ENCODE measurements at regions not wholly inside any gene's neighbourhood (a gene's known extent, or its start where the extent isn't known, plus 50 kb on each side); places are given as distances from the start of the nearest gene placed in this dataset.

DNA sequence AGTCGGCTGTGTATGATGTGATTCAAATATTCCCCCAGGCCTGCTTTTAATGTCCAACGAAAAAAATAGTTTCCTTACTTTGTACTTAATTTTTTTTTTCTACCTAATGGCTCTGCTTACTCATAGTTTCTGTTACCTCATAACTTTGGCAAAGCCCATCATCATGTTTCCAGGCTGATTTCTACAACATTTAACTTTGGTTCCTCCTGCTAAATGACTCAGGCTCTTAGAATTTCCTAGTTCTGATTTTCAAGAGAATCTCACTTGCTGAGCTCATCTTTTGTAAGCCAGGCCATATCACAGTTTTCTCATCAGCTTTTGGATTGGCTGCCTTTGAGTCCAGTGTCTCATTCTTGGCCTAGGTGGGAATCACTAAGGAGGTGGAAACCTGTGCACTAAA is 323.1 kb downstream of the HDGFL1 start:
- TF ChIP-seq, protein P1, sequence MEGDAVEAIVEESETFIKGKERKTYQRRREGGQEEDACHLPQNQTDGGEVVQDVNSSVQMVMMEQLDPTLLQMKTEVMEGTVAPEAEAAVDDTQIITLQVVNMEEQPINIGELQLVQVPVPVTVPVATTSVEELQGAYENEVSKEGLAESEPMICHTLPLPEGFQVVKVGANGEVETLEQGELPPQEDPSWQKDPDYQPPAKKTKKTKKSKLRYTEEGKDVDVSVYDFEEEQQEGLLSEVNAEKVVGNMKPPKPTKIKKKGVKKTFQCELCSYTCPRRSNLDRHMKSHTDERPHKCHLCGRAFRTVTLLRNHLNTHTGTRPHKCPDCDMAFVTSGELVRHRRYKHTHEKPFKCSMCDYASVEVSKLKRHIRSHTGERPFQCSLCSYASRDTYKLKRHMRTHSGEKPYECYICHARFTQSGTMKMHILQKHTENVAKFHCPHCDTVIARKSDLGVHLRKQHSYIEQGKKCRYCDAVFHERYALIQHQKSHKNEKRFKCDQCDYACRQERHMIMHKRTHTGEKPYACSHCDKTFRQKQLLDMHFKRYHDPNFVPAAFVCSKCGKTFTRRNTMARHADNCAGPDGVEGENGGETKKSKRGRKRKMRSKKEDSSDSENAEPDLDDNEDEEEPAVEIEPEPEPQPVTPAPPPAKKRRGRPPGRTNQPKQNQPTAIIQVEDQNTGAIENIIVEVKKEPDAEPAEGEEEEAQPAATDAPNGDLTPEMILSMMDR (IDR thresholded peaks at IDR 0.05), result no peak
- TF ChIP-seq POLR2A (IDR thresholded peaks at IDR 0.05), result no peak
- TF ChIP-seq POLR2AphosphoS5 (IDR thresholded peaks at IDR 0.05), result peak in 2 of 3 donors; percentile 36 to 46

Measured in stomach (tissue), 4 donors.